Mesendoderm (in vitro differentiated cells): ENCODE measurements at regions not wholly inside any gene's neighbourhood (a gene's known extent, or its start where the extent isn't known, plus 50 kb on each side); places are given as distances from the start of the nearest gene placed in this dataset.
A peak's percentile ranks its signal among the peaks of the same experiment; 100 is the strongest.

Source experiments
- DNase-seq: peaks from one replicate; pipeline ENCODE4 v3.0.0; 2013
- H2AK5ac ChIP-seq: 2 replicates; pipeline ENCODE4 v1.6.1; 2013; ENCODE audit warnings: low read length, inconsistent platforms
- H2BK120ac ChIP-seq: 2 replicates; pipeline ENCODE4 v1.6.1; 2013; ENCODE audit warnings: low read depth, mild to moderate bottlenecking, low read length, moderate library complexity, mixed read lengths
- H2BK15ac ChIP-seq: replicated peaks from 2 replicates; pipeline ENCODE4 v1.6.1; 2013; ENCODE audit warnings: low read depth, mild to moderate bottlenecking, moderate library complexity
- H2BK5ac ChIP-seq: 2 replicates; pipeline ENCODE4 v1.6.1; 2013; ENCODE audit warnings: low read length, inconsistent platforms
- H3K18ac ChIP-seq: 2 replicates; pipeline ENCODE4 v1.6.1; 2013; ENCODE audit warnings: mild to moderate bottlenecking, low read length, mixed read lengths
- H3K23ac ChIP-seq: one replicate; pipeline ENCODE4 v1.6.1; 2013; ENCODE audit warnings: low read length
- H3K27ac ChIP-seq: 2 replicates; pipeline ENCODE4 v1.5.1; 2013; ENCODE audit warnings: low read depth, mild to moderate bottlenecking, inconsistent platforms, low read length, moderate library complexity
- H3K27me3 ChIP-seq: 2 replicates; pipeline ENCODE4 v1.6.1; 2013; ENCODE audit warnings: low read length, control low read depth, mild to moderate bottlenecking, inconsistent platforms; ENCODE audit not compliant: insufficient read depth, poor library complexity
- H3K36me3 ChIP-seq: 2 replicates; pipeline ENCODE4 v1.6.1; 2013; ENCODE audit warnings: low read length, inconsistent platforms; ENCODE audit not compliant: control insufficient read depth, insufficient read depth
- H3K4ac ChIP-seq: one replicate; pipeline ENCODE4 v1.6.1; 2013; ENCODE audit warnings: low read depth, mild to moderate bottlenecking, low read length, moderate library complexity
- H3K4me1 ChIP-seq: 2 replicates; pipeline ENCODE4 v1.6.1; 2013; ENCODE audit warnings: low read depth, low read length, inconsistent platforms; ENCODE audit not compliant: control insufficient read depth
- H3K4me2 ChIP-seq: 2 replicates; pipeline ENCODE4 v1.6.1; 2013; ENCODE audit warnings: low read length
- H3K4me3 ChIP-seq: 2 replicates; pipeline ENCODE4 v1.5.1; 2013; ENCODE audit warnings: mild to moderate bottlenecking, low read length
- H3K56ac ChIP-seq: one replicate; pipeline ENCODE4 v1.6.1; 2013; ENCODE audit warnings: low read length
- H3K79me1 ChIP-seq: 2 replicates; pipeline ENCODE4 v1.6.1; 2013; ENCODE audit warnings: low read length, inconsistent platforms
- H3K79me2 ChIP-seq: 2 replicates; pipeline ENCODE4 v1.6.1; 2013; ENCODE audit warnings: mild to moderate bottlenecking, low read length; ENCODE audit not compliant: control insufficient read depth, insufficient read depth
- H3K9ac ChIP-seq: 2 replicates; pipeline ENCODE4 v1.6.1; 2013; ENCODE audit warnings: low read length, inconsistent platforms
- H4K5ac ChIP-seq: one replicate; pipeline ENCODE4 v1.6.1; 2013; ENCODE audit warnings: low read length
- H4K8ac ChIP-seq: one replicate; pipeline ENCODE4 v1.6.1; 2013; ENCODE audit warnings: low read depth, mild to moderate bottlenecking, control low read depth, low read length, moderate library complexity
- WGBS: extraction: QIAGEN DNeasy Blood & Tissue Kit; methylation state at CpG from one replicate; pipeline ENCODE4 v1.1.7; 2013; ENCODE audit warnings: low lambda C conversion rate, missing lambda C conversion rate; ENCODE audit not compliant: insufficient coverage; ENCODE audit errors: extremely low coverage; 5-methylcytosine and 5-hydroxymethylcytosine counted together

DNA sequence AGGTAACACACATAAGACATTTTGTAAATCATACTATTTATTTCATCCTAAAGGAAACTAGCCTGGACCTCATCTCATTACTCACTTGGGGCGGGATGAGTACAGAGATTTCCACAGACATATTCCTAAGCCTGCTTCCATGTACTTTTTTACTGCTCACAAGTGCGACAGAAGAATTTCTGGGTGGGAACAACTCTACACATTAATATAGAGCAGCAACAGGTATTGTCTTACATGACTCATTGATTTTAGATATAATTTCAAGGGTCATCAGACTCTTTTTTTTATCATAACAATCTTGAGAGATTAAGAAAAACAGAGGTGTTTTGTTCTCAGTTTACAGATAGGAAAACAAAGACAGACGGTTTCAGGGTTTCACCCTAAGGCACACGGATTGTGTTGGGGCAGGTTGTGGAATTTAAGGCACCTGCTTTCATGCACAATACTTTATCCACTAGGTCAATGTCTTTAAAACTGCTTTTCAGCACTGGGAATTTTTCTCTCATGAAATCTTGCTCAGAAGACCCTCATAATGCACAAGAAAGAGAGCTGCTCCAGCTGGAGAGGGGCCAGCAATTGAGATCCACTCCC, 186.7 kb upstream of the CDIN1 start:
- Histone ChIP-seq H3K9ac (no peak overlapping the region), H3K36me3 (no peaks in the 10 kb centered on the region), H4K5ac (no peak overlapping the region), H3K23ac (no peak overlapping the region), H3K4me3 (no peak overlapping the region), H2BK120ac (no peak overlapping the region), H3K79me2 (no peaks in the 10 kb centered on the region), H2BK15ac (no peak overlapping the region), H3K4me1 (no peaks in the 10 kb centered on the region), H3K27ac (no peak overlapping the region), H3K27me3 (no peaks in the 10 kb centered on the region), H2BK5ac (no peak overlapping the region), H3K4me2 (no peak overlapping the region), H4K8ac (no peak overlapping the region), H3K4ac (no peak overlapping the region), H3K79me1 (no peaks in the 10 kb centered on the region), H3K18ac (no peak overlapping the region), H2AK5ac (no peak overlapping the region), H3K56ac (no peak overlapping the region)
- no CpG with 5 or more reads among the region's 4 CpGs for WGBS
- DNase-seq = no peak

DNA sequence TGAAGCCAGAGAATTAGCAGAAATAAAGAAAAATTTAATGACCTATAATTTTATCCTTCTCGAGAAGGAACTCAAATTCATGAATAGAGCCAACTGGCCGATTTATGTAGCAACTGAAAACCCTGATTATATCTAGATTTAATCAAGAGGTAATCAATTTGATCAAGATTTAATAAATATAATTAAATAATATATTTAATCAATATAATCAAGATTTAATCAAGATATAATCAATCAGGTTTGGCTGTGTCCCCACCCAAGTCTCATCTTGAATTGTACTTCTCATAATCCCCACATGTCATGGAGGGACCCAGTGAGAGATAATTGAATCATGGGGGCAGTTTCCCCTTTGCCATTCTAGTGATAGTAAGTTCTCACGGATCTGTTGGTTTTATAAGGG, 181.2 kb upstream of the CDIN1 start:
- Histone ChIP-seq H3K27ac (no peak overlapping the region), H2BK5ac (no peak overlapping the region), H3K4me1 (no peaks in the 10 kb centered on the region), H3K4ac (no peak overlapping the region), H4K8ac (no peak overlapping the region), H3K4me2 (no peak overlapping the region), H3K23ac (no peak overlapping the region), H3K56ac (no peak overlapping the region), H3K18ac (no peak overlapping the region), H3K9ac (no peak overlapping the region), H2AK5ac (no peak overlapping the region), H3K27me3 (no peaks in the 10 kb centered on the region), H3K4me3 (no peak overlapping the region), H3K79me1 (no peaks in the 10 kb centered on the region), H3K79me2 (no peaks in the 10 kb centered on the region), H4K5ac (no peak overlapping the region), H2BK120ac (no peak overlapping the region), H2BK15ac (no peak overlapping the region), H3K36me3 (no peaks in the 10 kb centered on the region)
- no CpG with 5 or more reads among the region's 3 CpGs for WGBS
- no peak for DNase-seq

DNA sequence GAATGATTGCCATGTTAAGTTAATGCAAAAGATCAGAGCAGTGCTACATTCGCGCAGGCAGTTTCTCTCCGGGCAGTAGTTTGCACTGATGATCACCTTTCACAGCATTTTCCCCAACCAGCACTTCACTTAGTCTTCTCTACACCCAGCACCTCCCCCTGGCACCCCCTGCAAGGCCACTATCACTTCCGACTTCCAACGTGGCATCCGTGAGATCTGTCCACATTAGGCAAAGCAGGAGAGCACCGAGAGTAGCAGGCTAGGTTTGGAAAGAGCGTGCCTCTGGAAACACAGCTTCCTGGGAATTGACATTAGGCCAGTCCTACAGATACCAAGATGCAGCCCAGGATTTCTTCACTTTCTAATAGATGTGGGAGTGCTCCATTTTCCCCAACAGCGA, 180.2 kb upstream of the CDIN1 start:
- H2AK5ac ChIP-seq = no peak overlapping the region
- H3K18ac ChIP-seq = no peak overlapping the region
- H3K4ac ChIP-seq = no peak overlapping the region
- no peak overlapping the region for H3K9ac ChIP-seq
- H2BK120ac ChIP-seq = no peak overlapping the region
- no peaks in the 10 kb centered on the region for H3K36me3 ChIP-seq
- no peak overlapping the region for H4K5ac ChIP-seq
- no peak overlapping the region for H3K4me2 ChIP-seq
- no peak overlapping the region for H3K4me3 ChIP-seq
- WGBS = no CpG with 5 or more reads among the region's 9 CpGs
- no peaks in the 10 kb centered on the region for H3K79me1 ChIP-seq
- no peaks in the 10 kb centered on the region for H3K79me2 ChIP-seq
- H2BK15ac ChIP-seq = no peak overlapping the region
- no peak overlapping the region for H3K27ac ChIP-seq
- no peak overlapping the region for H4K8ac ChIP-seq
- no peaks in the 10 kb centered on the region for H3K27me3 ChIP-seq
- no peak overlapping the region for H2BK5ac ChIP-seq
- DNase-seq = no peak
- H3K56ac ChIP-seq = no peak overlapping the region
- no peak overlapping the region for H3K23ac ChIP-seq
- no peaks in the 10 kb centered on the region for H3K4me1 ChIP-seq

DNA sequence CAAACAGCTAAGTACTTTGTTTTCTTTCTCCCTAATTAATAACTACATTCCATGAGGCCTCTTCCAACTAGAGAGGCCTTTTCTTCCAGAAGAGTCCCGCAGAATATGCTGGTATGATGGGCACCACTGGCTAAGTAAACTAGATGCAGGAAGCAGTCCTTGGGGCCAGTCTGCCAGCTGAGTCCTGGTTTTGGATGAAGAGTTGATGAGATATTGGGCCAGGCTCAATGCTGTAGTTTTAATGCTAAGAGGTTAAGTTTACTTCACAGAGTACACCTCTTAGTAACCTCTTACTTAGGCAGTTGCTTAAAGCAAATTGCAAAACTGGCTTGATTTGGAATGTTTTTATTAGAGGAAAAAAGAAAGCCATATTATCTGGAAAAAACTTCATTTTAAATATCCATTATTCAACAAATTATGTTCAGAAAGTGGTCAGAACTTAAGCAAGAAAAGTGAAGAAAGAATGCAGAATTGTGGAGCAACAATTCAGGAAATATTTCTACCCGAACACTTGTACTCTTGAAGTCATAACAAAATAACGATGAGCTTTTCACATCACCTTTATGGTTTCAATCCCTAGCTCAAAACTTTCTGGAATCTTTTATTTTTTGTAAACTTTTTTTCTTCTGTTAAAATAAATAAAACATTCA, 178.4 kb upstream of the CDIN1 start:
- WGBS = no CpG with 5 or more reads among the region's 3 CpGs

DNA sequence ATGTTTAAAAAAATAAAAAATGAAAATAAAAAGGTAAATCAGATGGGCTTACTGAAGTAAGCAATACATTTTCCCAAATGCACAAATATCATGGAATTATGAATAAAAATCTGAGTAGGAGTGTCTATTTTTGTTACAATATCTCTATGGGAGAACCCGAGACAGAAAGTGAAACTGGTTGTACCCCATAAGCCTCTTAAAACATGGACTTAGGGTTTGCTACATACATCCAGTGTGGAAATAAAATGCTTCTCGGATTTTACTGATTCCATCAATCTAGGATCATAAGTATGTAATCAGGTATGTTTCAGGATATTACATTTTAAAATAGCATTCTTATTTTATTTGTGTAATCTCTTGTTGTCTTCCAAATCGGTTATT, 177.8 kb upstream of the CDIN1 start:
- Histone ChIP-seq H3K4me3 (no peak overlapping the region), H2BK15ac (no peak overlapping the region), H3K9ac (no peak overlapping the region), H2AK5ac (no peak overlapping the region), H3K4ac (no peak overlapping the region), H3K4me1 (no peaks in the 10 kb centered on the region), H3K79me2 (no peaks in the 10 kb centered on the region), H2BK120ac (no peak overlapping the region), H3K27me3 (no peaks in the 10 kb centered on the region), H3K27ac (no peak overlapping the region), H3K4me2 (no peak overlapping the region), H3K56ac (no peak overlapping the region), H3K79me1 (no peaks in the 10 kb centered on the region), H2BK5ac (no peak overlapping the region), H3K36me3 (no peaks in the 10 kb centered on the region), H4K8ac (no peak overlapping the region), H3K18ac (no peak overlapping the region), H4K5ac (no peak overlapping the region), H3K23ac (no peak overlapping the region)
- no CpG with 5 or more reads among the region's 3 CpGs for WGBS
- DNase-seq = no peak

More for the DNA sequence above, 178.4 kb upstream of the CDIN1 start:
- Histone ChIP-seq H2BK5ac (no peak overlapping the region), H3K36me3 (no peaks in the 10 kb centered on the region), H4K8ac (no peak overlapping the region), H3K23ac (no peak overlapping the region), H3K9ac (no peak overlapping the region), H2BK15ac (no peak overlapping the region), H3K4ac (no peak overlapping the region), H3K27me3 (no peaks in the 10 kb centered on the region), H3K79me2 (no peaks in the 10 kb centered on the region), H3K4me1 (no peaks in the 10 kb centered on the region), H2BK120ac (no peak overlapping the region), H3K4me2 (no peak overlapping the region), H3K56ac (no peak overlapping the region), H3K18ac (no peak overlapping the region), H3K4me3 (no peak overlapping the region), H2AK5ac (no peak overlapping the region), H3K27ac (no peak overlapping the region), H4K5ac (no peak overlapping the region), H3K79me1 (no peaks in the 10 kb centered on the region)
- no peak for DNase-seq

DNA sequence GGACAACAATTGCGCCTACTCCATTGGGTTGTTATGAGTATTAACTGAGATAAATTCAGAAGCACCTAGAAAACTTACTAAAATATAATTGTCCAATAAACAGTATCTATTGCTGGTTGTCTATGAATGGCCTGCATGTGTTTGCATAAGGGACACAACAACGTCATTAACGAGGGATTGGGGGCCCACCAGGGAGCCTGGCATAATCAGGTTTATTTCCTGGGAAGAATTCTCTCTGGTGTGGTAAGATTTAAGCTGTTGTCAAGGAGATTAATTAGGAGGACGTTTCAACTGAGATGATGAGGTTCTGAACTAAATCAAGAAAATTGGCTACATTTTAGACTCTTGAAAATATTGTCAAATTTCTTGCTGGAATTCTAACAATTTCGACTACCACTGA, 176.1 kb upstream of the CDIN1 start:
- Histone ChIP-seq H3K4me1 (no peaks in the 10 kb centered on the region), H2BK120ac (no peak overlapping the region), H3K9ac (no peak overlapping the region), H3K4me3 (no peak overlapping the region), H3K36me3 (no peaks in the 10 kb centered on the region), H3K27ac (no peak overlapping the region), H2BK15ac (peak overlapping the region; percentile 11), H3K23ac (no peak overlapping the region), H2BK5ac (no peak overlapping the region), H3K27me3 (no peaks in the 10 kb centered on the region), H3K79me2 (no peaks in the 10 kb centered on the region), H2AK5ac (no peak overlapping the region), H4K5ac (no peak overlapping the region), H3K4ac (no peak overlapping the region), H3K56ac (no peak overlapping the region), H3K79me1 (no peaks in the 10 kb centered on the region), H3K4me2 (no peak overlapping the region), H4K8ac (no peak overlapping the region), H3K18ac (no peak overlapping the region)
- DNase-seq = peak; percentile 68
- no CpG with 5 or more reads among the region's 5 CpGs for WGBS
